Glutamatergic neuron (in vitro differentiated cells): ENCODE measurements at regions not wholly inside any gene's neighbourhood (a gene's known extent, or its start where the extent isn't known, plus 50 kb on each side); places are given as distances from the start of the nearest gene placed in this dataset.

Experiments used
- DNase-seq: peaks from one replicate; pipeline ENCODE4 v3.0.0; 2022
- H3K27ac Mint-ChIP-seq: one replicate; pipeline ENCODE4 v1.8.0; 2020; ENCODE audit warnings: mild to moderate bottlenecking, mixed read lengths, inconsistent platforms; ENCODE audit not compliant: unreplicated experiment
- H3K27me3 Mint-ChIP-seq: one replicate; pipeline ENCODE4 v1.8.0; 2020; ENCODE audit warnings: mild to moderate bottlenecking, moderate library complexity, mixed read lengths, inconsistent platforms; ENCODE audit not compliant: unreplicated experiment
- H3K36me3 Mint-ChIP-seq: one replicate; pipeline ENCODE4 v1.8.0; 2020; ENCODE audit warnings: mild to moderate bottlenecking, mixed read lengths, inconsistent platforms; ENCODE audit not compliant: unreplicated experiment
- H3K4me1 Mint-ChIP-seq: one replicate; pipeline ENCODE4 v1.8.0; 2020; ENCODE audit warnings: mild to moderate bottlenecking, low read depth, mixed read lengths, inconsistent platforms; ENCODE audit not compliant: unreplicated experiment
- H3K4me3 Mint-ChIP-seq: one replicate; pipeline ENCODE4 v1.8.0; 2020; ENCODE audit warnings: mild to moderate bottlenecking, mixed read lengths, inconsistent platforms; ENCODE audit not compliant: unreplicated experiment
- H3K9me3 Mint-ChIP-seq: one replicate; pipeline ENCODE4 v1.8.0; 2020; ENCODE audit warnings: mild to moderate bottlenecking, moderate library complexity, mixed read lengths, inconsistent platforms; ENCODE audit not compliant: unreplicated experiment
- CTCF ChIP-seq: fragments of 200-600 bp; sonication (generic); IDR thresholded peaks from one replicate; pipeline ENCODE4 v1.5.0; 2021; ENCODE audit not compliant: partially characterized antibody, unreplicated experiment

- H3K27me3 Mint-ChIP-seq: peaks cover 3% of the 10 kb centered on the region
- DNase-seq: no peak
- H3K36me3 Mint-ChIP-seq: no peaks in the 10 kb centered on the region
- no peak for TF ChIP-seq CTCF
- H3K27ac Mint-ChIP-seq: no peak overlapping the region
- H3K4me1 Mint-ChIP-seq: peaks cover 11% of the 10 kb centered on the region
- peaks cover 3% of the 10 kb centered on the region for H3K9me3 Mint-ChIP-seq
- no peak overlapping the region for H3K4me3 Mint-ChIP-seq
These were observed 73.1 kb upstream of the GALNT2 start for GRCh38 chr1:229993894-229994293.

- Mint-ChIP-seq H3K9me3 (peaks cover 3% of the 10 kb centered on the region), H3K27ac (no peak overlapping the region), H3K4me3 (no peak overlapping the region), H3K27me3 (peaks cover 3% of the 10 kb centered on the region), H3K4me1 (no peaks in the 10 kb centered on the region), H3K36me3 (no peaks in the 10 kb centered on the region)
- no peak for DNase-seq
- no peak for TF ChIP-seq CTCF
These were observed 67.9 kb upstream of the GALNT2 start for GRCh38 chr1:229999004-229999670.

- Mint-ChIP-seq H3K4me1 (no peaks in the 10 kb centered on the region), H3K27ac (no peak overlapping the region), H3K36me3 (no peaks in the 10 kb centered on the region), H3K9me3 (no peaks in the 10 kb centered on the region), H3K4me3 (no peak overlapping the region), H3K27me3 (no peaks in the 10 kb centered on the region)
- no peak for TF ChIP-seq CTCF
- DNase-seq: no peak
These were observed 66.4 kb upstream of the GALNT2 start for GRCh38 chr1:230000493-230001184.

- H3K27me3 Mint-ChIP-seq: peaks cover 6% of the 10 kb centered on the region
- no peaks in the 10 kb centered on the region for H3K4me1 Mint-ChIP-seq
- H3K36me3 Mint-ChIP-seq: peaks cover 5% of the 10 kb centered on the region
- H3K9me3 Mint-ChIP-seq: no peaks in the 10 kb centered on the region
- no peak for TF ChIP-seq CTCF
- no peak for DNase-seq
- H3K27ac Mint-ChIP-seq: no peak overlapping the region
- no peak overlapping the region for H3K4me3 Mint-ChIP-seq
These were observed 64.8 kb upstream of the GALNT2 start for GRCh38 chr1:230002164-230002803.

- Mint-ChIP-seq H3K4me1 (no peaks in the 10 kb centered on the region), H3K36me3 (peaks cover 5% of the 10 kb centered on the region), H3K27me3 (peaks cover 6% of the 10 kb centered on the region), H3K9me3 (no peaks in the 10 kb centered on the region), H3K4me3 (no peak overlapping the region), H3K27ac (no peak overlapping the region)
- no peak for DNase-seq
- no peak for TF ChIP-seq CTCF
These were observed 63.6 kb upstream of the GALNT2 start for GRCh38 chr1:230003409-230003808.
